ENCODE measurements at regions not wholly inside any gene's neighbourhood (a gene's known extent, or its start where the extent isn't known, plus 50 kb on each side); places are given as distances from the start of the nearest gene placed in this dataset.
"Not testable (repeated sequence)": the region's sequence is repeated elsewhere in the genome, so short reads cannot be mapped to it uniquely, and the experiment has no call there.

GRCh38 chr18:58805467-58806187 is 59.0 kb upstream of the ZNF532 start:
- ATAC-seq, result no peak
- no peak overlapping the region for H3K27ac Mint-ChIP-seq
- H3K36me3 Mint-ChIP-seq, result no peaks in the 10 kb centered on the region
- peaks cover 4% of the 10 kb centered on the region for H3K4me1 Mint-ChIP-seq
- peaks cover 8% of the 10 kb centered on the region for H3K27me3 Mint-ChIP-seq
- no peak for DNase-seq
- no peak overlapping the region for H3K4me3 Mint-ChIP-seq
- no peaks in the 10 kb centered on the region for H3K9me3 Mint-ChIP-seq (ENCODE audit: low read depth)
- CTCF ChIA-PET, result interaction anchor here (1.5 kb wide), 1 partner anchor 37 kb away, joined by 3 read pairs; no protein-coding TSS in a partner anchor

DNA sequence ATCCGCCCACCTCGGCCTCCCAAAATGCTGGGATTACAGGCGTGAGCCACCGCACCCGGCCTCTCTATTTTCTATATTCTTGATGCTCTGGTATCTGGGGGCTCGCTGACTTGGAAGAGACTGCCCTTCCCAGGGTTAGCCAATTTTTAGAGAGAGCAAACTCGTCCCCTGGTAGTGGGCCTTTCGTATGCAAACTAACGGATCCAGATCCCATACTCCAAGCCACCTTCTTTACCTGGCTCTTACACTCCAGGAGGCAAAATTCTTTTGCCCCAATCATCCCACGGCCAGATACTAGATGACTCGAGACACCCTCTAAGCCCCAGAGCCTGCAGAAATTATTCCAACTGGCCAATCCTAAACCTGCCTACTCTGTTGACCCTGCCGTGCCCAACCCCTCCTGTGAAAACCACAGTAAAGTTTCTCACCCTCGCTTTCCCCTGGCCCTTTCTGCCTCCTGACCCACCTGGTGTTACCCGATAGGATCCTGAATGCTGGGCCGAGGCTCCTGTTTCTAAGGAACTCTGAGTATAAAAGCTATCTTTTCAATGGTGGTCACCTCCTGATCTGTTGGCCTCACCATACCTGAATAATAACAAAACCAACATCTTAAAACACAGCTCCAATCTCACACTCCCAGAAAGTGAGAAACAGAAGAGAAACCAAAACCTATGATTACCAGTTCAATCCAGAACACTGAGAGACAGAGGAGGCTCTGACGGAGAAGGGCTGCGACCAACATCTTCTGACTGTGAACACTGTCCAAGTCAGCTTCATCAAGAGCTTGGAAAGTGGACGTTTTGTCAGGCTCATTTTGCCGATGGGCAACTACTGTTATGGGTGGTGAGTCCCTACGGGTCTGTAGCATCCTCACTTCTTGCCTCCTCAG is 57.6 kb upstream of the ZNF532 start:
- ATAC-seq (peak; percentile 30), DNase-seq (no peak)
- CTCF ChIA-PET, result no interaction called here
- Mint-ChIP-seq H3K4me3 (no peak overlapping the region), H3K9me3 (ENCODE audit: low read depth) (no peaks in the 10 kb centered on the region), H3K36me3 (no peaks in the 10 kb centered on the region), H3K4me1 (peaks cover 4% of the 10 kb centered on the region), H3K27ac (no peak overlapping the region), H3K27me3 (peaks cover 8% of the 10 kb centered on the region)

GRCh38 chr18:58807766-58808165 is 56.9 kb upstream of the ZNF532 start:
- no peak for DNase-seq
- CTCF ChIA-PET, result no interaction called here
- Mint-ChIP-seq H3K36me3 (no peaks in the 10 kb centered on the region), H3K27ac (no peak overlapping the region), H3K27me3 (peaks cover 8% of the 10 kb centered on the region), H3K4me1 (peaks cover 4% of the 10 kb centered on the region), H3K9me3 (ENCODE audit: low read depth) (no peaks in the 10 kb centered on the region), H3K4me3 (no peak overlapping the region)
- ATAC-seq, result no peak

GRCh38 chr18:58808349-58808748 is 56.3 kb upstream of the ZNF532 start:
- H3K27ac Mint-ChIP-seq, result no peak overlapping the region
- H3K4me3 Mint-ChIP-seq, result no peak overlapping the region
- CTCF ChIA-PET, result no interaction called here
- no peak for ATAC-seq
- no peak for DNase-seq
- H3K36me3 Mint-ChIP-seq, result no peaks in the 10 kb centered on the region
- H3K27me3 Mint-ChIP-seq, result peaks cover 12% of the 10 kb centered on the region
- peaks cover 4% of the 10 kb centered on the region for H3K4me1 Mint-ChIP-seq
- H3K9me3 Mint-ChIP-seq (ENCODE audit: low read depth), result no peaks in the 10 kb centered on the region

GRCh38 chr18:58811859-58812258 is 52.8 kb upstream of the ZNF532 start:
- ATAC-seq; CTCF ChIA-PET; H3K4me1 Mint-ChIP-seq; DNase-seq; H3K36me3 Mint-ChIP-seq; H3K9me3 Mint-ChIP-seq (ENCODE audit: low read depth); H3K27ac Mint-ChIP-seq; H3K4me3 Mint-ChIP-seq: not testable (repeated sequence)
- H3K27me3 Mint-ChIP-seq, result peaks cover 20% of the 10 kb centered on the region

- no peak for DNase-seq
- Mint-ChIP-seq H3K9me3 (ENCODE audit: low read depth) (no peaks in the 10 kb centered on the region), H3K4me1 (no peaks in the 10 kb centered on the region), H3K36me3 (no peaks in the 10 kb centered on the region), H3K4me3 (no peak overlapping the region), H3K27me3 (peaks cover 20% of the 10 kb centered on the region), H3K27ac (no peak overlapping the region)
- ATAC-seq, result no peak
- CTCF ChIA-PET, result no interaction called here
These were observed 51.6 kb upstream of the ZNF532 start for GRCh38 chr18:58813105-58813504.

GRCh38 chr18:58813561-58814225 is 51.0 kb upstream of the ZNF532 start:
- Mint-ChIP-seq H3K4me1 (no peaks in the 10 kb centered on the region), H3K27ac (no peak overlapping the region), H3K4me3 (no peak overlapping the region), H3K36me3 (no peaks in the 10 kb centered on the region), H3K27me3 (peaks cover 20% of the 10 kb centered on the region), H3K9me3 (ENCODE audit: low read depth) (no peaks in the 10 kb centered on the region)
- DNase-seq, result no peak
- CTCF ChIA-PET, result no interaction called here
- no peak for ATAC-seq

- Mint-ChIP-seq H3K36me3 (no peaks in the 10 kb centered on the region), H3K4me1 (peaks cover 5% of the 10 kb centered on the region), H3K4me3 (no peak overlapping the region), H3K27me3 (peaks cover 27% of the 10 kb centered on the region), H3K27ac (no peak overlapping the region), H3K9me3 (ENCODE audit: low read depth) (no peaks in the 10 kb centered on the region)
- ATAC-seq (no peak), DNase-seq (no peak)
- CTCF ChIA-PET, result no interaction called here
These were observed 50.4 kb upstream of the ZNF532 start for GRCh38 chr18:58814317-58814716.
